Mesenchymal stem cell (in vitro differentiated cells and primary cell): ENCODE measurements at regions not wholly inside any gene's neighbourhood (a gene's known extent, or its start where the extent isn't known, plus 50 kb on each side); places are given as distances from the start of the nearest gene placed in this dataset.

Experiments used
- DNase-seq: peaks from one replicate; pipeline ENCODE4 v3.0.0-alpha.2; 2013
- H2AFZ ChIP-seq: one replicate; pipeline ENCODE4 v1.6.1; 2013; ENCODE audit warnings: low read depth, mild to moderate bottlenecking, control low read depth, inconsistent platforms, low read length, moderate library complexity
- H2AK5ac ChIP-seq: 2 replicates; pipeline ENCODE4 v1.6.1; 2013; ENCODE audit warnings: low read length, moderate library complexity, mild to moderate bottlenecking, inconsistent platforms; ENCODE audit not compliant: severe bottlenecking
- H2BK120ac ChIP-seq: one replicate; pipeline ENCODE4 v1.6.1; 2013; ENCODE audit warnings: low read depth, mild to moderate bottlenecking, inconsistent platforms, low read length, moderate library complexity
- H2BK12ac ChIP-seq, 2 experiments: one replicate each; pipeline ENCODE4 v1.6.1; 2013; ENCODE audit warnings: inconsistent platforms in 2 of 2, low read length in 2 of 2, mild to moderate bottlenecking in 2 of 2, moderate library complexity in 2 of 2, control low read depth in 1 of 2
- H2BK15ac ChIP-seq: one replicate; pipeline ENCODE4 v1.6.1; 2013; ENCODE audit warnings: mild to moderate bottlenecking, low read depth, inconsistent platforms; ENCODE audit not compliant: poor library complexity, severe bottlenecking
- H2BK5ac ChIP-seq: 2 replicates; pipeline ENCODE4 v1.6.1; 2013; ENCODE audit warnings: low read depth, mild to moderate bottlenecking, low read length, control low read depth, inconsistent platforms; ENCODE audit not compliant: poor library complexity, severe bottlenecking
- H3K14ac ChIP-seq, 2 experiments: one replicate each; pipeline ENCODE4 v1.6.1; 2013; ENCODE audit warnings: inconsistent platforms in 2 of 2, low read length in 2 of 2, control low read depth in 1 of 2, mild to moderate bottlenecking in 1 of 2, moderate library complexity in 1 of 2
- H3K18ac ChIP-seq, 2 experiments: one replicate each; pipeline ENCODE4 v1.6.1; 2013; ENCODE audit warnings: inconsistent platforms in 2 of 2, low read length in 2 of 2, control low read depth in 1 of 2, low read depth in 1 of 2, mild to moderate bottlenecking in 1 of 2
- H3K23ac ChIP-seq, 2 experiments: one replicate each; pipeline ENCODE4 v1.6.1; 2013; ENCODE audit warnings: inconsistent platforms in 2 of 2, low read length in 2 of 2, mild to moderate bottlenecking in 2 of 2, moderate library complexity in 2 of 2, control low read depth in 1 of 2
- H3K27ac ChIP-seq: 2 replicates; pipeline ENCODE4 v1.5.1; 2013; ENCODE audit warnings: mild to moderate bottlenecking, moderate library complexity, low read length, control low read depth, inconsistent platforms; ENCODE audit not compliant: poor library complexity, severe bottlenecking
- H3K27me3 ChIP-seq, 2 experiments: 2 replicates each; pipeline versions ENCODE4 v1.6.1 to v1.7.0; 2013; ENCODE audit warnings: low read length in 2 of 2, mild to moderate bottlenecking in 2 of 2, moderate library complexity in 2 of 2, control low read depth in 1 of 2, inconsistent platforms in 1 of 2; ENCODE audit not compliant: control insufficient read depth in 1 of 2, insufficient read depth in 1 of 2
- H3K36me3 ChIP-seq, 2 experiments: 2 replicates each; pipeline versions ENCODE4 v1.6.1 to v1.7.0; 2013; ENCODE audit warnings: low read length in 2 of 2, control low read depth in 1 of 2, inconsistent platforms in 1 of 2, low read depth in 1 of 2, mild to moderate bottlenecking in 1 of 2; ENCODE audit not compliant: insufficient read depth in 2 of 2, control insufficient read depth in 1 of 2
- H3K4ac ChIP-seq, 2 experiments: one replicate each; pipeline ENCODE4 v1.6.1; 2013; ENCODE audit warnings: inconsistent platforms in 2 of 2, low read length in 2 of 2, mild to moderate bottlenecking in 2 of 2, moderate library complexity in 2 of 2, control low read depth in 1 of 2, low read depth in 1 of 2
- H3K4me1 ChIP-seq: 2 replicates; pipeline ENCODE4 v1.6.1; 2013; ENCODE audit warnings: low read depth, low read length, control low read depth; ENCODE audit not compliant: control insufficient read depth, insufficient read depth
- H3K4me2 ChIP-seq: 2 replicates; pipeline ENCODE4 v1.6.1; 2013; ENCODE audit warnings: low read length, mild to moderate bottlenecking, inconsistent platforms; ENCODE audit not compliant: poor library complexity, severe bottlenecking
- H3K4me3 ChIP-seq, 2 experiments: 2 replicates each; pipeline versions ENCODE4 v1.5.1 to v1.7.0; 2013; ENCODE audit warnings: low read length in 2 of 2, mild to moderate bottlenecking in 2 of 2, control low read depth in 1 of 2, low read depth in 1 of 2; ENCODE audit not compliant: insufficient read depth in 1 of 2
- H3K79me1 ChIP-seq: replicated peaks from 2 replicates; pipeline ENCODE4 v1.6.1; 2013; ENCODE audit warnings: mild to moderate bottlenecking, control low read depth, low read length, inconsistent platforms; ENCODE audit not compliant: poor library complexity, severe bottlenecking
- H3K9ac ChIP-seq: 2 replicates; pipeline ENCODE4 v1.7.0; 2013; ENCODE audit warnings: mild to moderate bottlenecking, low read length, moderate library complexity
- H3K9me3 ChIP-seq: 2 replicates; pipeline ENCODE4 v1.7.0; 2013; ENCODE audit warnings: mild to moderate bottlenecking, low read length; ENCODE audit not compliant: control insufficient read depth
- H4K8ac ChIP-seq: one replicate; pipeline ENCODE4 v1.6.1; 2013; ENCODE audit warnings: inconsistent platforms, mild to moderate bottlenecking, low read length, moderate library complexity
- H4K91ac ChIP-seq: one replicate; pipeline ENCODE4 v1.6.1; 2013; ENCODE audit warnings: mild to moderate bottlenecking, low read length, inconsistent platforms
- WGBS: methylation state at CpG from one replicate; pipeline ENCODE4 v1.1.7; 2013; ENCODE audit warnings: mixed read lengths; 5-methylcytosine and 5-hydroxymethylcytosine counted together

DNA sequence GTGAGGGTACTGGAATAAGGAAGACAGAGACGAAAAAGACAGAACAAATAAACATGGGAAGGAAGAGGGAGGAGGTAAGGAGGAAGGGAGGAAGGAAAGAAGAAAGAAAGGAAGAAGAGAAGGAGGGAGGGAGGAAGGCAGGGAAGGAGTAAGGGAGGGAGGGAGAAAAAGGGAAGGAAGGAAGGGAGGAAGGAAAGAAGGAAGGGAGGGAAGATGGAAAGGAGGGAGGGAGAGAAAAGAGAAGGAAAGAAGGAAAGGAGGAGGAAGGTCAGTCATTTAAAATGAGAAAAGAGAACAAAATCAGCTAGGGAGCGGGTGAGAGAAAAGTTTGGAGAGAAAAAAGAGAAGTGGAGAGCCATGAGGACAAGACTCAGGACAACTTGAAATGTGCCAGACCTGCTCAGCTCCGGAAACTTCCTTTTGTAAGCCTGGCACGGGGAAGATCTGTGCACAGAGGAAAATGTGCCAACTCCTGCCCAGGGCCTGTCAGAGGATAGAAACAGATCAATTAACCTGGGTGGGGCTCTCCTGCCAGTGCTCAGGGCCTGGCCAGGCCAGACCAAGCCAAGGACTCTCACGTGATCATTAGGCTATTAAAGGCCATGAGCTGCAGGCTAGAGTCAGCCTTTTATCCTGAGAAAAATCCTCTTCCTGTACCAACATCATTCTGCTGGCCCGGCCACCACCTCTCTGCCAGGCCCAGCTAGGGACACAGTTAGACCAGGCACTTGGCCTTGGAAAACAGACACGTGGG lies 50.1 kb upstream of the BCL6 start:
- H3K4me1 ChIP-seq, result no peaks in the 10 kb centered on the region
- H2BK5ac ChIP-seq, result no peak overlapping the region
- no peak overlapping the region for H3K14ac ChIP-seq
- no peaks in the 10 kb centered on the region for H3K36me3 ChIP-seq
- no peak overlapping the region for H2AFZ ChIP-seq
- no peak overlapping the region for H3K4me3 ChIP-seq
- no peak overlapping the region for H3K4ac ChIP-seq
- no peak overlapping the region for H2BK12ac ChIP-seq
- H3K4me2 ChIP-seq, result no peak overlapping the region
- WGBS, result 90% methylated on average over 7 of the region's 7 CpGs
- no peak overlapping the region for H4K91ac ChIP-seq
- no peak overlapping the region for H4K8ac ChIP-seq
- H2AK5ac ChIP-seq, result no peak overlapping the region
- H3K27ac ChIP-seq, result no peak overlapping the region
- no peak for DNase-seq
- no peak overlapping the region for H3K9ac ChIP-seq
- H2BK15ac ChIP-seq, result no peak overlapping the region
- no peak overlapping the region for H3K23ac ChIP-seq
- H3K79me1 ChIP-seq, result no peaks in the 10 kb centered on the region
- H2BK120ac ChIP-seq, result no peak overlapping the region
- H3K9me3 ChIP-seq, result no peaks in the 10 kb centered on the region
- no peaks in the 10 kb centered on the region for H3K27me3 ChIP-seq
- H3K18ac ChIP-seq, result no peak overlapping the region

DNA sequence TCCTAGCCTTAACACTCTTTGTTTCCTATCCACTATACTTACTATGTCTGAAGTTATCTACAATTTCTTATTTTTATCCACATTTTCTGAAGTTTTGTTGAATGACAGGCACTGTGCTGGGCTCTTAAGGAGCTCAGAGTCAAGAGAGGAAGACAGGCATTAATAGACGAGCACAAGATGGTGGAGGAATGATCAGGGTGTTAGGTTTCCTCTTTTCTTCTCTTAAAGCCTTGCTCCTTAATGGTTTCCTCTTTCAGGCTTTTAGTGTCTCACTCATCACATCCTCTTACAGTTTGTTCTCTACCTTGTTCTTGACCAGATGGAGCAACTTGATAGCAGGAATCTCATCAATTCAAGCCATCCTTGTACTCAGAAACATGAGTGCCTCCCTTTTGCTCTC lies 52.9 kb upstream of the BCL6 start:
- no peak overlapping the region for H4K8ac ChIP-seq

DNA sequence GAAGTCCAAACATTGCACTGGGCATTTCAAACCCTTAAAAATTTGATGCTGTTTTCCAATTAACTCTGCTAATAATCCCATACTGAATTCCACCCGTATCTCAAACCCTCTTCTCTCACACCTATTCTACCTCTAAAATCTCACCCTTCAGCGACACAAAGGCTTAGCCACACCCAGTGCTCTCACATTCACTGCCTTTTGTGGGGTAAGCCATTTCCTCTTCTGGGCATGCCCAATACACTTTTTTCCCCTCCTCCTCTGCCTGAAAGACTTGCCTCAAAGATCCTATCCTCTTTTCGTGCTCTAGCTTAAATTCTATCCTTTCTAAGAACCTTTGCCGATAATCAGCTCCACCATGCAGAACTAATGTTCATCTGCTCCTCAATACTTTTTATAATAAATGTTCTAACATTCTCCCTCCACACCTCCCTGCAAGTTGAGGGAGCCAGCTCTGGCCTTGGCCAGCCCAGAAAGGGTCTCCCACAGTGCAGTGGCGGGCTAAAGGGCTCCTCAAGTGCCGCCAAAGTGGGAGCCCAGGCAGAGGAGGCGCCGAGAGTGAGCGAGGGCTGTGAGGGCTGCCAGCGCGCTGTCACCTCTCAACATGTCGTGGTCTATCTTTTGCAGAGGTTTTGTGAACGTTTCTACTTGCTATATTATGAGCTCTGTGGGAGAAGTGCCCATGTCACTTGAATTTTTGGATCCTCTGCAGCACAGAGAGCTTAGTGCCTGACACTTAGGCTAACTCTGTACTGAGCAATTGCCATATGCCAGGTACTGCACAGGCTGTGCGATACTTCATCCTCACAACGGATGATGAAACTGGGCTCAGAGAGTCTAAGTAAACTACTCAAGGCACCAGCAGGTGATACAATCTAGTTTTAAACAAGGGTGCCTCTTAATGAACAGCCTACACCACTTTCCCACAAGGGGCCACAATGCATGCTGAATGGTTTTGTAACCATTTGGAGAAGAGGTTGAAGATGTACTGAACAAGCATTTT lies 53.6 kb upstream of the BCL6 start:
- H3K9me3 ChIP-seq, result no peaks in the 10 kb centered on the region
- H2BK15ac ChIP-seq, result no peak overlapping the region
- H3K36me3 ChIP-seq, result no peaks in the 10 kb centered on the region
- DNase-seq, result no peak
- H3K27me3 ChIP-seq, result no peaks in the 10 kb centered on the region
- H3K23ac ChIP-seq, result no peak overlapping the region
- H3K4me3 ChIP-seq, result no peak overlapping the region
- H4K91ac ChIP-seq, result no peak overlapping the region
- H2AFZ ChIP-seq, result no peak overlapping the region
- no peak overlapping the region for H3K4me2 ChIP-seq
- no peak overlapping the region for H2BK120ac ChIP-seq
- no peak overlapping the region for H2AK5ac ChIP-seq
- H3K14ac ChIP-seq, result no peak overlapping the region
- H4K8ac ChIP-seq, result no peak overlapping the region
- H3K9ac ChIP-seq, result no peak overlapping the region
- H3K79me1 ChIP-seq, result no peaks in the 10 kb centered on the region
- H3K18ac ChIP-seq, result no peak overlapping the region
- WGBS, result 86% methylated on average over 15 of the region's 15 CpGs
- no peak overlapping the region for H3K27ac ChIP-seq
- H3K4me1 ChIP-seq, result no peaks in the 10 kb centered on the region
- no peak overlapping the region for H2BK12ac ChIP-seq
- H2BK5ac ChIP-seq, result no peak overlapping the region
- H3K4ac ChIP-seq, result no peak overlapping the region

More for the DNA sequence above, 52.9 kb upstream of the BCL6 start:
- no peak overlapping the region for H3K14ac ChIP-seq
- H2BK15ac ChIP-seq, result no peak overlapping the region
- H3K27ac ChIP-seq, result no peak overlapping the region
- H2BK5ac ChIP-seq, result no peak overlapping the region
- H3K9ac ChIP-seq, result no peak overlapping the region
- H2AFZ ChIP-seq, result no peak overlapping the region
- no peak overlapping the region for H3K4me3 ChIP-seq
- H3K79me1 ChIP-seq, result no peaks in the 10 kb centered on the region
- H3K4me1 ChIP-seq, result no peaks in the 10 kb centered on the region
- H3K36me3 ChIP-seq, result no peaks in the 10 kb centered on the region
- H3K4me2 ChIP-seq, result no peak overlapping the region
- H3K27me3 ChIP-seq, result no peaks in the 10 kb centered on the region
- no peak overlapping the region for H3K18ac ChIP-seq
- 64% methylated on average over 1 of the region's 1 CpG for WGBS
- H2BK120ac ChIP-seq, result no peak overlapping the region
- H4K91ac ChIP-seq, result no peak overlapping the region
- no peak for DNase-seq
- H2AK5ac ChIP-seq, result no peak overlapping the region
- H3K9me3 ChIP-seq, result no peaks in the 10 kb centered on the region
- H3K4ac ChIP-seq, result no peak overlapping the region
- H2BK12ac ChIP-seq, result no peak overlapping the region
- H3K23ac ChIP-seq, result no peak overlapping the region

DNA sequence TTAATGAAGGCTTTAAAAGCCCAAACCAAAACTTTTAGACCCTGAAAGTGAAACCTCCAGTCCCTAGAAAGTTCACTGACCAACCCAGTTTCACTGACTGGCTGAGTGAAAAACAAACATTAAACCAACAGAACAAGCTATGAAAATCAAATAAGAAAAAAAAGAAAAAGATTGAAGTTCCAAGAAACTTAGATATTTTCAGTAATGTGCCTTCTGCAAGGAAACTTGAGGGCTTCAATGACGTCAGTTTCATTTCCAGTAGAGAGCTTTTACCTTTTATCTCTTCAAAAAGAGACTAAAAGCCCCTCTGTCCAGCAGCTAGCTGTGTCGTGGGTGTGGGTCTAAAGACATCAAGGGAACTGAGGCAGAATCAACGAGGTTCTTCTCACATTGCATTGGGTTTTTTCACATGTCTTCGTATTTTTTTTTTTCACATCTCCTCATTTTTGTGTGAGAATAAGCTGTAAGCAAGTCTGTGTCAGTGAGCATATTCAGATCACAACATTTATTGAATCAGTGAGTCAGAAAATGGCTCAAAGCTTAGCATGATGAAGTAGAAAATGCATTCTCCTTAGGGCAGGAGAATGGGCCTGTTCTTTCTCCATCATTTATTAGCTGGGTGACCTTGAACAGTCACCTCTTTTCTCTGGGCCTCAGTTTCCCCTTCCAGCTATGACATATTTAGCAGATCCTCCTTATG lies 54.8 kb upstream of the BCL6 start:
- 100% methylated on average over 2 of the region's 4 CpGs for WGBS
- no peaks in the 10 kb centered on the region for H3K36me3 ChIP-seq
- H3K23ac ChIP-seq, result no peak overlapping the region
- no peak overlapping the region for H3K4me3 ChIP-seq
- no peaks in the 10 kb centered on the region for H3K27me3 ChIP-seq
- no peak overlapping the region for H2BK12ac ChIP-seq
- peak overlapping the region; percentile 61 for H3K9ac ChIP-seq
- H3K4me1 ChIP-seq, result no peaks in the 10 kb centered on the region
- H3K18ac ChIP-seq, result no peak overlapping the region
- no peak overlapping the region for H4K8ac ChIP-seq
- no peak overlapping the region for H2BK15ac ChIP-seq
- no peaks in the 10 kb centered on the region for H3K79me1 ChIP-seq
- H3K9me3 ChIP-seq, result no peaks in the 10 kb centered on the region
- H3K27ac ChIP-seq, result no peak overlapping the region
- H3K4ac ChIP-seq, result no peak overlapping the region
- H2BK5ac ChIP-seq, result no peak overlapping the region
- no peak overlapping the region for H3K4me2 ChIP-seq
- no peak overlapping the region for H2BK120ac ChIP-seq
- H4K91ac ChIP-seq, result no peak overlapping the region
- no peak for DNase-seq
- H2AK5ac ChIP-seq, result no peak overlapping the region
- H3K14ac ChIP-seq, result no peak overlapping the region
- H2AFZ ChIP-seq, result no peak overlapping the region
